Endothelial cell (in vitro differentiated cells): ENCODE measurements at regions not wholly inside any gene's neighbourhood (a gene's known extent, or its start where the extent isn't known, plus 50 kb on each side); places are given as distances from the start of the nearest gene placed in this dataset.

Experiments used
- DNase-seq: peaks from one replicate; pipeline ENCODE4 v3.0.0; 2021; ENCODE audit warnings: low spot score
- H3K27ac Mint-ChIP-seq: one replicate; pipeline ENCODE4 v1.8.0; 2021; ENCODE audit warnings: mixed read lengths, inconsistent platforms; ENCODE audit not compliant: unreplicated experiment
- H3K27me3 Mint-ChIP-seq: one replicate; pipeline ENCODE4 v1.8.0; 2021; ENCODE audit warnings: mild to moderate bottlenecking, moderate library complexity, mixed read lengths, inconsistent platforms; ENCODE audit not compliant: unreplicated experiment
- H3K36me3 Mint-ChIP-seq: one replicate; pipeline ENCODE4 v1.8.0; 2021; ENCODE audit warnings: mild to moderate bottlenecking, low read depth, mixed read lengths, inconsistent platforms; ENCODE audit not compliant: unreplicated experiment
- H3K4me1 Mint-ChIP-seq: one replicate; pipeline ENCODE4 v1.8.0; 2021; ENCODE audit warnings: mild to moderate bottlenecking, mixed read lengths, inconsistent platforms; ENCODE audit not compliant: unreplicated experiment
- H3K4me3 Mint-ChIP-seq: one replicate; pipeline ENCODE4 v1.8.0; 2021; ENCODE audit warnings: mild to moderate bottlenecking, mixed read lengths, inconsistent platforms; ENCODE audit not compliant: unreplicated experiment
- H3K9me3 Mint-ChIP-seq: one replicate; pipeline ENCODE4 v1.8.0; 2021; ENCODE audit warnings: mixed read lengths, inconsistent platforms; ENCODE audit not compliant: unreplicated experiment
- TF ChIP-seq, protein P1 (sequence below): fragments of 200-600 bp; sonication (generic); IDR thresholded peaks from one replicate; pipeline ENCODE4 v1.5.0; 2021; ENCODE audit warnings: antibody characterized with exemption; ENCODE audit not compliant: unreplicated experiment

DNA sequence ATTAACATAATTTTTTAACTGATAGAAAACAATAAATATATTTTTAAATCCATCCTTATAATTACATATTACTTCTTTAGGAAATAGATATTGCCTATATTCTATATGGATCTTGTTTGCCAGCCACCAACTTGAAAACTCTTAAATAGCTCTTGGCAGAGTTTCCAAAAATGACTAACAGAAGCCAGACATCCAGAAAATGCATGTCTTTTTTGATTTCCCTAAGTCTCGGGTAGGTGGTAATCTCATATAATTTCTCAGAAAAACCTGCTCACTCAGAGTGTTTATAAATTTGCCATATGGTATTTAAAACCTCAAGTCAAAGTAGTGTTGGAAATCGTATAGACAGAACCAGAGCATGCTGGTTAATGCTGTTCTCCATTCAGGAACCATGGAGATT is 360.4 kb upstream of the FOXG1 start:
- Mint-ChIP-seq H3K9me3 (no peaks in the 10 kb centered on the region), H3K4me3 (no peak overlapping the region), H3K4me1 (no peaks in the 10 kb centered on the region), H3K27ac (no peak overlapping the region), H3K27me3 (no peaks in the 10 kb centered on the region), H3K36me3 (no peaks in the 10 kb centered on the region)
- no peak for DNase-seq
- TF ChIP-seq, protein P1, sequence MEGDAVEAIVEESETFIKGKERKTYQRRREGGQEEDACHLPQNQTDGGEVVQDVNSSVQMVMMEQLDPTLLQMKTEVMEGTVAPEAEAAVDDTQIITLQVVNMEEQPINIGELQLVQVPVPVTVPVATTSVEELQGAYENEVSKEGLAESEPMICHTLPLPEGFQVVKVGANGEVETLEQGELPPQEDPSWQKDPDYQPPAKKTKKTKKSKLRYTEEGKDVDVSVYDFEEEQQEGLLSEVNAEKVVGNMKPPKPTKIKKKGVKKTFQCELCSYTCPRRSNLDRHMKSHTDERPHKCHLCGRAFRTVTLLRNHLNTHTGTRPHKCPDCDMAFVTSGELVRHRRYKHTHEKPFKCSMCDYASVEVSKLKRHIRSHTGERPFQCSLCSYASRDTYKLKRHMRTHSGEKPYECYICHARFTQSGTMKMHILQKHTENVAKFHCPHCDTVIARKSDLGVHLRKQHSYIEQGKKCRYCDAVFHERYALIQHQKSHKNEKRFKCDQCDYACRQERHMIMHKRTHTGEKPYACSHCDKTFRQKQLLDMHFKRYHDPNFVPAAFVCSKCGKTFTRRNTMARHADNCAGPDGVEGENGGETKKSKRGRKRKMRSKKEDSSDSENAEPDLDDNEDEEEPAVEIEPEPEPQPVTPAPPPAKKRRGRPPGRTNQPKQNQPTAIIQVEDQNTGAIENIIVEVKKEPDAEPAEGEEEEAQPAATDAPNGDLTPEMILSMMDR, result no peak

DNA sequence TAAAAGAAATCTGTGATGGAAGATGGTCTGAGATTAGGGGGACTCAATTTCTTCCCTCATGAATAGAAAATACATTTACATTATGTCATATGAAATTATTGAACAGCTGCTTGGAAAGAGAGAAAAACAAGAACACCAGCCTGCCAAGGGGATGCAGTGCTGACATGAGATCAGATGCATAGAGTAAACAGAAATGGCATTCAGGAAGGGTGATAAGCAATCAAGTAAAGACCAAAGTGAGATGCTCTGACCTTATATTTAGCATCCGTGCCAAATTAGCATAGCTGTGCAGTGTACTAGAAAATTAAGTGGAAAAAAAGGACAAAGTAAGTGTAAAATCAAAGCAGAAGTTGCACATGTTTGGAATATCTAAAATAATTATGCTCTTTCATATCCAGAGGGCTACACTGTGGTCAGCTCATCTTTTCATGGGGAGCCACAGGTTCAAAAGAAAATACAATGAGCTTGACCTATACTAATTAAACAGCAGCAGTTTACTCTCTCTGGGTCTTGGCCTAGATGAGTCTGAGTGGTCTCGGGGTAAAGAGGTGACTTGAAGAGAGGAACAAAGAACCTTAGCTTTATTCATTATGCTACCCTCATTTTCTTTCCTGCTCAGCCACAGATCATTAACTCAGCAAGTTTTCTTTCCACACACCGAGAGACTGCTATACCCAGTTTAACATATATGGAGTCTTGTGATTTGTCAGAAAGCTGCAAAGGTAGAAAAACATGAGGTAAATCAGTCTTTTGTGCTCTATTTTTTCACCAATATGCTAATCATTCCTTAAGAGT is 359.4 kb upstream of the FOXG1 start:
- no peaks in the 10 kb centered on the region for H3K36me3 Mint-ChIP-seq
- no peaks in the 10 kb centered on the region for H3K9me3 Mint-ChIP-seq
- H3K4me1 Mint-ChIP-seq, result no peaks in the 10 kb centered on the region
- no peak overlapping the region for H3K4me3 Mint-ChIP-seq
- H3K27ac Mint-ChIP-seq, result no peak overlapping the region
- H3K27me3 Mint-ChIP-seq, result no peaks in the 10 kb centered on the region
- no peak for DNase-seq
- TF ChIP-seq, protein P1, result no peak

DNA sequence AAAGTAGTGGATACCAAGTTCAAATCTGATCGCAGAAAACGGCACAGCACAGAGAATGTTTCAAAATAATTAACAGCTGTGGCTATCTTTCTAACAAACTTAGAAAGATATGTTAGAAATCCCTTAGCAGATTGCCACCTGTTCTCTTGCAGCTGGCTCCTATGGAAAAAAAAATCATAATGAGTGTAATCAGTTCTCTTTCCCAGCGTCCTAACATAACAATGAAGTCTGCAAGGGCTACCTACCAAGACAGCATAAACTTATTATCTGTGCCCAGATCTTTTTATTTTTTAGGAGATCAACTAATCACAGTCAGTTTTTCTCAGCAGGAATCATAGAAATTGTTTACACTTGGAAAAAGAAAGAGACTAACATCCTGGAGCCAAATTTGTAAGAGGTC is 358.6 kb upstream of the FOXG1 start:
- Mint-ChIP-seq H3K27me3 (no peaks in the 10 kb centered on the region), H3K27ac (no peak overlapping the region), H3K4me1 (no peaks in the 10 kb centered on the region), H3K4me3 (no peak overlapping the region), H3K9me3 (no peaks in the 10 kb centered on the region), H3K36me3 (no peaks in the 10 kb centered on the region)
- no peak for DNase-seq
- TF ChIP-seq, protein P1, result no peak

DNA sequence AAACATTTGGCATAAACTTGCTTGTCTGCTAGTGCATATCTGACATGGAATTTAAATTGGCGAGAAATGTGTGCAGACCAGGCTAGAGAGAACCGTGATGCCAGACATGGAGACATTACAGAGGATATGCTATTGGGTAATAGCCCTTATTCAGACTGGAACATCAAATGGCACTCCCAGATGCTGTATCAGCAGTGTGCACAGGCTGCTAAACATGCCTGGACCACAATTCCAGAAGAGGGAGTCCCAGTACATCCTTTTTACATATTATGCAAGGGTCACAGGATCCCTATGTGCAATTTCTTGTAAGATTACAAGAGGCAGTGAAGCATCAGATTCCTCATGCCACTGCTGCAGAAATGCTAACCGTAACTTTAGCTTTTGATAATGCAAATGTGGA is 354.5 kb upstream of the FOXG1 start:
- Mint-ChIP-seq H3K9me3 (no peaks in the 10 kb centered on the region), H3K36me3 (no peaks in the 10 kb centered on the region), H3K27me3 (peaks cover 3% of the 10 kb centered on the region), H3K4me3 (no peak overlapping the region), H3K4me1 (no peaks in the 10 kb centered on the region), H3K27ac (no peak overlapping the region)
- TF ChIP-seq, protein P1, result no peak
- no peak for DNase-seq

DNA sequence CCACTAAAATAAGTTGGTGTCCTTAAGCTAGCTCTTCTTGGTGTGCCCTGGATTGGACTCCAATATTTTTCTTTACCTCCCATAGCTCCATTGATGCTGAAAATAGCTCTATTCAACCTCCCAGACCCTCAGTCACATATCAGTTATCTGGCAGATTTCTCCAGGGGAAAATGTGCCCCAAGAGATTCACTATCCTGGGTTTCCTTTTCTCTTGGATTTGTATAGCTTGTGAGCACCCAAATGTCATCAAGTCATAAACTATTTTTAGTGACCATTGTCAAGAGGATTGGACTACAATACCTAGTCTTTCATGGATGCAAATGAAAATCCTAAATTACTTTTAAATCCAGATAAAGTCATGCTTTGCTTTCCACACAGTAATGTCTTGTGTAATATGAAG is 339.6 kb upstream of the FOXG1 start:
- TF ChIP-seq, protein P1, result no peak
- Mint-ChIP-seq H3K27me3 (no peaks in the 10 kb centered on the region), H3K36me3 (no peaks in the 10 kb centered on the region), H3K27ac (no peak overlapping the region), H3K4me1 (no peaks in the 10 kb centered on the region), H3K4me3 (no peak overlapping the region), H3K9me3 (no peaks in the 10 kb centered on the region)
- no peak for DNase-seq
